ENCODE measurements at regions not wholly inside any gene's neighbourhood (a gene's known extent, or its start where the extent isn't known, plus 50 kb on each side); places are given as distances from the start of the nearest gene placed in this dataset.
"Not testable (repeated sequence)": the region's sequence is repeated elsewhere in the genome, so short reads cannot be mapped to it uniquely, and the experiment has no call there.

DNA sequence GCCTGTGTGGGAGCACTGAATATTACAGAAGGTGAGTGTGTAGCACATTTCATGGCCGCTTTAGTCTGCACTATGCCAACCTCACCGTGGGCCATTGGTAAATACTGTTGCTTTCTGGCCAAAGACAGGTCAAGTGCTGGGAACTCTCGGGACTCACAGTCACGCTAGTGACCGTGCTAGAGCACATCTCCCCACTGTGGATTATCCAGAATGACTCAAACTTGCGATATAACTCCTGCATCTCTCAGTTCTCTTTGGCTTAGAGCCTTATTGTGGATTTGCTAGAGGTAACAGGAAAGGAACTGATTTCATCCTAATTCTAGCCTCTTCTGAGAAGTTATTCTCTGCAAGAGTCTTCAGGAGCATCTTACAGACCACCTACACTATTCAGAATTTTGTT is 86.5 kb downstream of the DAD1 start:
- Histone ChIP-seq H3K4me1 (ENCODE audit: control insufficient read depth, insufficient read depth, low read length) (peaks cover 33% of the 10 kb centered on the region), H3K4me3 (ENCODE audit: low read length) (no peak overlapping the region), H3K36me3 (ENCODE audit: control insufficient read depth, insufficient read depth, low read length) (no peaks in the 10 kb centered on the region), H3K9ac (ENCODE audit: low read length) (no peak overlapping the region), H3K9me3 (ENCODE audit: control insufficient read depth, low read length) (no peaks in the 10 kb centered on the region), H3K27me3 (ENCODE audit: control insufficient read depth, insufficient read depth, low read length) (no peaks in the 10 kb centered on the region)

DNA sequence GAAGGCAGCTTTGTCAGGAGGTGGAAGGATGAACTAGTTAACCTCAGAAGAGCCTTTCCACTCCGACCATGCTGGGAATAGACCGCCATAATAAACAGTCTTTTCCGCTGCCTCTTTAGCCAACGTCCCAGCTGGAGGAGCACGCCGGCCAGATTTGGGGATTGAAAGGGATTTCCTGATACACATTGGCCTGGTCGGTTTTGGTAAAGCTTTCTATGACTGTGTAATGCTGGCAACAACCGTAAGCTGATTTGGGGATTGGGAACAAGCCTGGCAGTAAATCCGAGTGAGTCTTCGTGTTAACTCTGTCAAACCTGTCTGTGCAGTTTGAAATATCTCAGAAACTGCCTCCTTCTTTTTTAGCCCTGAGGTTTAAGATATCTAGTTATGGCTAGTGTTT is 87.0 kb downstream of the DAD1 start:
- Histone ChIP-seq H3K4me3 (ENCODE audit: low read length) (no peak overlapping the region), H3K4me1 (ENCODE audit: control insufficient read depth, insufficient read depth, low read length) (peaks cover 38% of the 10 kb centered on the region), H3K9me3 (ENCODE audit: control insufficient read depth, low read length) (no peaks in the 10 kb centered on the region), H3K36me3 (ENCODE audit: control insufficient read depth, insufficient read depth, low read length) (no peaks in the 10 kb centered on the region), H3K27me3 (ENCODE audit: control insufficient read depth, insufficient read depth, low read length) (no peaks in the 10 kb centered on the region), H3K9ac (ENCODE audit: low read length) (no peak overlapping the region)

DNA sequence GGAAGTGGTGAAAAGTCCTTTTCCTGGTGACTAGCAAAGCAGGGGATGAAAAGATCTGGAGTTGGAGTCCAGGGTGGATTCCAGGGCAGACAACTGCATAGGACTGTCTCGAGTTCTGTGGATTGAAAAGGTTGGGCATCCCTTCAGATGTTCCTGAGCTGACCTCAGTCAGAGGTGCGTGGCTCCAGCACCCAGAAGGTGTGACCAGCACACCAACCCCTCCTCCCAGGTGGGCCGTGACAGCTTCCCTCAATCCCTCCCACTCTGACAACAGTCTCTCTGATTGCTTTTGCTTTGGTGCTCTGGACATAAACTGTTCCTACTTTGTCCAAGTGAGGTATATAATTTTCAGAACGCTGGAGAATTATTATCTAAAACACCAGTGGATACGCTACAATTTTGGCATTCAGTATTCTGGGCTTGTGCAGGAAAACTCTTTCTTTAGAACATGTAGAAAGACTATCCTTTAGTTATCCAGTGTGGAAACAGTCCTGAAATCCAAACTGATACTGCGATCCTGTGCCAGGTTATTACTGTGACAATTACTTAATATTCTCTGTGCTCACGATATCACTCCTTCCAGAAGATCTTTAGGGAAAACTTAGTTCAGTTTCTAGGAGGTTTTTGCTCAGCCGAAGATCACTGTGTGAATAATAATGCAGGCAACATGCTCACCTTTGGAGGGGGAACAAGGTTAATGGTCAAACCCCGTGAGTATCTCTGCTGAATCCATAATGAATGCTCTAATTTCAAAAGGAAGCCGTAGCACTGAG is 87.9 kb downstream of the DAD1 start:
- H3K9ac ChIP-seq (ENCODE audit: low read length), result no peak overlapping the region
- H3K27me3 ChIP-seq (ENCODE audit: control insufficient read depth, insufficient read depth, low read length), result no peaks in the 10 kb centered on the region
- no peaks in the 10 kb centered on the region for H3K36me3 ChIP-seq (ENCODE audit: control insufficient read depth, insufficient read depth, low read length)
- no peak overlapping the region for H3K4me3 ChIP-seq (ENCODE audit: low read length)
- H3K4me1 ChIP-seq (ENCODE audit: control insufficient read depth, insufficient read depth, low read length), result peaks cover 42% of the 10 kb centered on the region
- H3K9me3 ChIP-seq (ENCODE audit: control insufficient read depth, low read length), result no peaks in the 10 kb centered on the region

DNA sequence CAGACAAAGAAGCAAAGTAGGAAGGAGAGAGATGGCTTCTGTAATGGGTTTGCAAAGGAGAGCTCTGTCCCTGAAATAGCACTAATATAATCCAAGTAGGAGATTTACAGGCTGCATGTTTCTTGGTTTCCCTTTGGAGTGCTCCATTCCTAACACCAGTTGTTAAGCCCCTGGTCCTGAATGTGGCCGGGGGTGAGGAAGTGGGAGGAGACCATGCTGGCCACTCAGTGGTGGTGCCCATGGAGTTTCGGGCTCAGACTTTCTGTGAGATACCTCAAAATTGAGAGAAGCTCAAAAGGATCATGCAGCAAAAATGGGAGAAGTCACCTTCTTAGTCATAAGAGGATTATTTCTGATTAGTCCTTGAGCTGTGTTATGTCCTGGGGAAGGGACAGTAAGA is 88.5 kb downstream of the DAD1 start:
- no peaks in the 10 kb centered on the region for H3K9me3 ChIP-seq (ENCODE audit: control insufficient read depth, low read length)
- H3K4me3 ChIP-seq (ENCODE audit: low read length), result no peak overlapping the region
- H3K9ac ChIP-seq (ENCODE audit: low read length), result no peak overlapping the region
- peaks cover 42% of the 10 kb centered on the region for H3K4me1 ChIP-seq (ENCODE audit: control insufficient read depth, insufficient read depth, low read length)
- no peaks in the 10 kb centered on the region for H3K36me3 ChIP-seq (ENCODE audit: control insufficient read depth, insufficient read depth, low read length)
- H3K27me3 ChIP-seq (ENCODE audit: control insufficient read depth, insufficient read depth, low read length), result no peaks in the 10 kb centered on the region

DNA sequence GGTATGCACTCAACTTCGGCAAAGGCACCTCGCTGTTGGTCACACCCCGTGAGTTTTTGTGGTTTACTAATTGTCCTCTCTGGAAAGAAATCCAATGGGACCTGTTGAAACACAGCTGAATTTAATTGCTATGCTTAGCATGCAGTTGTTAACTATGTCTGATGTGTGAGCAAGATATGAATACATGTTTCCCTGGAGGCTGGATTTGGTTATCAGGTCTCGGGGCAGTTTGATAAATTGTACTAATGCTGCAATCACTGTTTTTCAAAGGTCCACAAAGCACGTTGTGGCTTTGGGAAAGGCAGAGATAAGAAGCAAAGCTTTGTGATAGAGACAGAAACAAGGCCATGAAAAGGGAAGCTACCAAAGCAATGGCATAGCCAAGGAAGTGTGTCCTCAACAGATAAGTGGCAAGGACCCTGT is 91.3 kb downstream of the DAD1 start:
- no peaks in the 10 kb centered on the region for H3K36me3 ChIP-seq (ENCODE audit: control insufficient read depth, insufficient read depth, low read length)

DNA sequence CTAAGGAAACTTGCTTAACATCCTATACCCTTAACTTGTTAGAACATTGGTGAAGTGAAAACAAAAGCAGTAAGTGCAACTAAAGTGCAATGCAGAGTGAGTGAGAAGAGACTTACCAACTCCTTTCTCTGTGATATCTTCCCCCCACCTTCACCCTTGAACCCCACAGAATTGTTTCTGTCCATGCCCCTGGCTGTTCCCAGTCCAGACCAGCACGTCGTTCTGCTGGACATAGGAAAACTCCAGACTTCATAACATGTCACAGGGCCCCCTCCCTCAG is 91.9 kb downstream of the DAD1 start:
- Histone ChIP-seq H3K9ac (ENCODE audit: low read length) (no peak overlapping the region), H3K4me1 (ENCODE audit: control insufficient read depth, insufficient read depth, low read length) (peaks cover 53% of the 10 kb centered on the region), H3K27me3 (ENCODE audit: control insufficient read depth, insufficient read depth, low read length) (no peaks in the 10 kb centered on the region), H3K4me3 (ENCODE audit: low read length) (no peak overlapping the region), H3K9me3 (ENCODE audit: control insufficient read depth, low read length) (no peaks in the 10 kb centered on the region), H3K36me3 (ENCODE audit: control insufficient read depth, insufficient read depth, low read length) (no peaks in the 10 kb centered on the region)

More for the DNA sequence above, 91.3 kb downstream of the DAD1 start:
- Histone ChIP-seq H3K4me3 (ENCODE audit: low read length) (no peak overlapping the region), H3K9me3 (ENCODE audit: control insufficient read depth, low read length) (no peaks in the 10 kb centered on the region), H3K27me3 (ENCODE audit: control insufficient read depth, insufficient read depth, low read length) (no peaks in the 10 kb centered on the region), H3K9ac (ENCODE audit: low read length) (no peak overlapping the region), H3K4me1 (ENCODE audit: control insufficient read depth, insufficient read depth, low read length) (peaks cover 59% of the 10 kb centered on the region)

DNA sequence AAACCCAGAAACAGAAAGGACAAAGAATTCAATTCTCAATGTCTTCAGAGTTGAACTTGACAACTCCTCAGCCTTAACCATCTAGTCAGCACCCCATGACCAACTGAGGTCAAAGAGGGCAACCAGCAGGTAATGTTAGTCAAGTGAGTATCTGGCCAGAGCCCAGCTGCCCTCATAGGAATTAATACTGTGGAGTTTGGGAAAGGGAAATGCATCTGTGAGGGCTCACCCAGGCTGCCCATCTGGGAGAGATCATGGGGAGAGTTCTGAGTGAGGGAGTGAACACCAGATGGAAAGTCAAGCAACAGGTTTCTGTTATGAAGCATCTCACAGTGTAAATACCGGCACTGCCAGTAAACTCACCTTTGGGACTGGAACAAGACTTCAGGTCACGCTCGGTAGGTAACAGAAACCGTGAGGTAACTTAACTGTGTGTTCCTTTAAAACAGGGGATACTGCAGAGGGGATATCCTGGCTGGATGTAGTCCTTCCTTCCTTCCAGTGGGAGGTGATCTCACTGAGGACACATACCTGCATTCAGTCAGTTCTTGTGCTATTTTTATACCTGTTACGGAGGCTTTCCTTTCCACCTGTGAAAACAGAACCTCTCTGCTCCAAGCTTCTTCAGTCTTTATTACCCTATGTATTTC is 94.4 kb downstream of the DAD1 start:
- Histone ChIP-seq H3K9me3 (ENCODE audit: control insufficient read depth, low read length) (no peaks in the 10 kb centered on the region), H3K9ac (ENCODE audit: low read length) (no peak overlapping the region), H3K27me3 (ENCODE audit: control insufficient read depth, insufficient read depth, low read length) (no peaks in the 10 kb centered on the region), H3K4me3 (ENCODE audit: low read length) (no peak overlapping the region), H3K4me1 (ENCODE audit: control insufficient read depth, insufficient read depth, low read length) (peaks cover 39% of the 10 kb centered on the region), H3K36me3 (ENCODE audit: control insufficient read depth, insufficient read depth, low read length) (no peaks in the 10 kb centered on the region)

DNA sequence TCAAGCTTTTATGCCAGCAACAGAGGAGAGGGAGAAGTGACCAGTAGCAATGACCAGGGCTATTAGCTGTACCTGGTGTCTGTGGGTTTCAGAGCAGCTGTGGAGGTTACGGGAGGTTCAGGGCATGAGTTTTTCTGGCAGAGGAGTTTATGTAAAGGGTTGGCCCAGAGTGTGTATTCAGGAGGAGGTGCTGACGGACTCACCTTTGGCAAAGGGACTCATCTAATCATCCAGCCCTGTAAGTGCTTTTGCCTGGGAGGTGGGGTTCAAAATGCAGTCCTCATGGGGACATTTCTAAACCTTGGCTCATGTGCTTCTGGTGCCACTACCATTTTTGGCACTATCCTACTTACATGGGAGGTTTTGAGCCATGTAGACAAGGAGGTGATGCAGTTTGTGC is 95.3 kb downstream of the DAD1 start:
- Histone ChIP-seq H3K27me3 (ENCODE audit: control insufficient read depth, insufficient read depth, low read length) (no peaks in the 10 kb centered on the region), H3K36me3 (ENCODE audit: control insufficient read depth, insufficient read depth, low read length) (no peaks in the 10 kb centered on the region), H3K9me3 (ENCODE audit: control insufficient read depth, low read length) (no peaks in the 10 kb centered on the region), H3K9ac (ENCODE audit: low read length) (no peak overlapping the region), H3K4me1 (ENCODE audit: control insufficient read depth, insufficient read depth, low read length) (peaks cover 39% of the 10 kb centered on the region), H3K4me3 (ENCODE audit: low read length) (no peak overlapping the region)

DNA sequence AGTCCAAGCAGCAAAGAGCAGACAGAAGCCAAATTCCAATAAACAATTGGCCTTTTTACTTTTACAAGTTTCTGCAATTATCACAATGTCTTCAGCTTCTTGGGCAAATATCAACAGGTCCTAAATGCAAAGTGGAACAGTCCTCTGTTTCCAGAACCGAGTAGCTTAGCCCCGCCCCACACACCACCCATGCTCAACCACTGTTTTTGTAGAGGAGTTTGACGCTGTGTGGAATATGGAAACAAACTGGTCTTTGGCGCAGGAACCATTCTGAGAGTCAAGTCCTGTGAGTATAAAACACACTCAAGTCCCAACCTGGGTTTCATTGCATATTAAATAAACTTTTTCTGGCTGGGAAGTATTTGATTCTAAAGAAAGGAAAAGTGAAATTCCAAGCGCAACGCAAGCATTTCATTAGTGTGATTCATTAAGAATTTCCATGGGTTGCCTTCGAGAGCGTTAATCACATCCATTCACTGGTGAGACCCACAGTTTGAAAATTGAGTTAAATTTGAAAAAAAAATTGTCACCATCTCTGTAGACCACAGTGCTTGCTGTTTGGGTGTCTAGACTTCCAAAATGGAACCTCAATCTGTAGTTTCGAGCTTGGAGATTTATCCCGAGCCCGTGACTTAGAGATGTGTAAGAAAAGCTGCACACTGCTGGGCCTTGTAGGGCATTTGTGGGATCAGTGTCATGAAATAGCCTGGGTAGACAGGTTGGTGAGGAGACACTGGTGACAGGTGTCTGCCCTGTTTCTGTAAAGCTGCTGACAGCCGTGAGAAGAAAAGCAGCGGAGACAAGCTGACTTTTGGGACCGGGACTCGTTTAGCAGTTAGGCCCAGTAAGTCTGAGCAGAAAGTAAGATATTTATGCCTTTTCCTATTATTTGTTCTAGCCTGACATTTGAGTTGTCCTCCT is 96.1 kb downstream of the DAD1 start:
- Histone ChIP-seq H3K4me1 (ENCODE audit: control insufficient read depth, insufficient read depth, low read length) (peaks cover 31% of the 10 kb centered on the region), H3K4me3 (ENCODE audit: low read length) (no peak overlapping the region), H3K36me3 (ENCODE audit: control insufficient read depth, insufficient read depth, low read length) (no peaks in the 10 kb centered on the region), H3K9ac (ENCODE audit: low read length) (no peak overlapping the region), H3K9me3 (ENCODE audit: control insufficient read depth, low read length) (no peaks in the 10 kb centered on the region), H3K27me3 (ENCODE audit: control insufficient read depth, insufficient read depth, low read length) (no peaks in the 10 kb centered on the region)

DNA sequence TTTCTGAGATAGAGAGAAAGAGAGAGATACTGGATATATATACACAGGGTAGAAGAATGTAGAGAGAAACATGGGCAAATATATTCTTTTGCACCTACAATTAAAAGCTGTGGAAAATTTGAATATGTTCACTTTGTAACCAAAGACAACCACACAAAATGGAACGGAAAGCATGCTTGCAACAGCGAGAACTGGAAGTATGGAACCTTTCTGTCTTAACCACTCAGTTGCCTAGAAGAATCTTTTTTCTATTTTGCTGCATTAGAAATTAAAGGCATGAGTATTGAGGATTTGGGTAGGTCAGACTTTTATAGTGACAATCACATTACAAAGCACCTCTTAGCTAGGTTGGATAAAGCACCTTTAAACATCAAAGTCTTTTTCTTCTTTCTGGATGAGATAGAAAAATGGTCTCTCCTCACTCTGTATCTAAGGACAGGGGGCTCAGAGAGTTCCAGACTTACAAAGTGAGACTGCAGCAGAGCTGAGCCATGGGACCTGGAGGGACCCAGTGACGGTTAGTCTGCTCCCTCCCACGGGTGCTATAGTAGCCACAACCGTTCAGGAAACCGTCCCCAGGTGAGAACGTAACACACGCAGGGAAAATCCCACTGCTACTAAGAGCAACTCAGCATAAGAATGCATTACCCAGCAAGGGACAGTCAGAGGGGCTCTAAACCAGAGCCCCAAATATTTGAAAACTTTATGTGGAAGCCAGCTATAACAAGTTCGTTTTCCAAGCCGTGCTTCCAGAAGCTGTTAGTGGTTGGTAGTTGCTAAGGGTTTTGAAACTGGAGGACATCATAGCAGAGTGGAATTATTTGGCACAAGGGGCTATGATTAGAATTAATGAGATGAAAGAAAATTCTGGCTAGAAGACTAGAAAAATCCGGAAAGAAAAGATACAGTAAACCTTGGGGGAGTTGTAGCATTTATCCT is 97.1 kb downstream of the DAD1 start:
- Histone ChIP-seq H3K4me3 (ENCODE audit: low read length) (no peak overlapping the region), H3K9ac (ENCODE audit: low read length) (no peak overlapping the region), H3K36me3 (ENCODE audit: control insufficient read depth, insufficient read depth, low read length) (no peaks in the 10 kb centered on the region), H3K9me3 (ENCODE audit: control insufficient read depth, low read length) (no peaks in the 10 kb centered on the region), H3K27me3 (ENCODE audit: control insufficient read depth, insufficient read depth, low read length) (no peaks in the 10 kb centered on the region), H3K4me1 (ENCODE audit: control insufficient read depth, insufficient read depth, low read length) (peaks cover 23% of the 10 kb centered on the region)

DNA sequence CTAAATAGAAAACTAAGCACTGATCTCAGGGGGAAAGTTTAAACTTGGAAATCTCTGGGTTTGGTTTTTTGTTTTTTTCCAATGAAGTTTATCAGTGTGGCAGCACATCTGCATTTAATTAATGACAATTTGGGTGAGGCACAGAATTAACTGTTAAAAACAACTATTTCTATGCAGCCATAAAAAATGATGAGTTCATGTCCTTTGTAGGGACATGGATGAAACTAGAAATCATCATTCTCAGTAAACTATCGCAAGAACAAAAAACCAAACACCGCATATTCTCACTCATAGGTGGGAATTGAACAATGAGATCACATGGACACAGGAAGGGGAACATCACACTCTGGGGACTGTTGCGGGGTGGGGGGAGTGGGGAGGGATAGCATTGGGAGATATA is 98.0 kb downstream of the DAD1 start:
- not testable (repeated sequence) for H3K9me3 ChIP-seq (ENCODE audit: control insufficient read depth, low read length); H3K27me3 ChIP-seq (ENCODE audit: control insufficient read depth, insufficient read depth, low read length); H3K9ac ChIP-seq (ENCODE audit: low read length); H3K4me3 ChIP-seq (ENCODE audit: low read length); H3K36me3 ChIP-seq (ENCODE audit: control insufficient read depth, insufficient read depth, low read length)
- peaks cover 19% of the 10 kb centered on the region for H3K4me1 ChIP-seq (ENCODE audit: control insufficient read depth, insufficient read depth, low read length)

Measured in mucosa of stomach (tissue), 1 donor.